Right atrium auricular region (tissue), 2 donors: ENCODE measurements at regions not wholly inside any gene's neighbourhood (a gene's known extent, or its start where the extent isn't known, plus 50 kb on each side); places are given as distances from the start of the nearest gene placed in this dataset.

ENCODE experiments used
- DNase-seq: peaks from one replicate; pipeline ENCODE4 v3.0.0-alpha.2; 2019; ENCODE audit warnings: low spot score
- H3K27ac ChIP-seq, 2 donors: fragments of 200-600 bp; sonication (generic); 1 replicate in 1 of 2; 2 replicates in 1 of 2; pipeline ENCODE4 v1.5.1; 2016 to 2019
- H3K27me3 ChIP-seq, 2 donors: fragments of 200-600 bp; sonication (generic); one replicate each; pipeline versions ENCODE4 v1.5.1 to v1.6.0; 2017 to 2019
- H3K36me3 ChIP-seq: fragments of 200-600 bp; sonication (generic); one replicate; pipeline ENCODE4 v1.5.1; 2016
- H3K4me1 ChIP-seq, 2 donors: fragments of 200-600 bp; sonication (generic); one replicate each; pipeline versions ENCODE4 v1.5.1 to v1.6.0; 2017 to 2019
- H3K4me3 ChIP-seq, 2 donors: fragments of 200-600 bp; sonication (generic); 1 replicate in 1 of 2; 2 replicates in 1 of 2; pipeline ENCODE4 v1.5.1; 2017 to 2019; ENCODE audit warnings: mild to moderate bottlenecking in 1 of 2, moderate library complexity in 1 of 2
- H3K9me3 ChIP-seq, 2 donors: fragments of 200-600 bp; sonication (generic); one replicate each; pipeline ENCODE4 v1.5.1; 2019
- CTCF ChIP-seq, 2 donors: fragments of 200-600 bp; sonication (generic); IDR thresholded peaks; one replicate each; pipeline ENCODE4 v1.5.1; 2019; ENCODE audit warnings: antibody characterized with exemption in 2 of 2

- TF ChIP-seq CTCF (IDR thresholded peaks at IDR 0.05): no peak
- DNase-seq: no peak
- H3K36me3 ChIP-seq: no peaks in the 10 kb centered on the region
- no peak overlapping the region for H3K4me3 ChIP-seq
- no peak overlapping the region for H3K27ac ChIP-seq
- no peaks in the 10 kb centered on the region for H3K9me3 ChIP-seq
- H3K27me3 ChIP-seq: no peaks in the 10 kb centered on the region
- no peaks in the 10 kb centered on the region for H3K4me1 ChIP-seq
These were observed 466.7 kb downstream of the TNS1 start for GRCh38 chr2:217535957-217536708.

DNA sequence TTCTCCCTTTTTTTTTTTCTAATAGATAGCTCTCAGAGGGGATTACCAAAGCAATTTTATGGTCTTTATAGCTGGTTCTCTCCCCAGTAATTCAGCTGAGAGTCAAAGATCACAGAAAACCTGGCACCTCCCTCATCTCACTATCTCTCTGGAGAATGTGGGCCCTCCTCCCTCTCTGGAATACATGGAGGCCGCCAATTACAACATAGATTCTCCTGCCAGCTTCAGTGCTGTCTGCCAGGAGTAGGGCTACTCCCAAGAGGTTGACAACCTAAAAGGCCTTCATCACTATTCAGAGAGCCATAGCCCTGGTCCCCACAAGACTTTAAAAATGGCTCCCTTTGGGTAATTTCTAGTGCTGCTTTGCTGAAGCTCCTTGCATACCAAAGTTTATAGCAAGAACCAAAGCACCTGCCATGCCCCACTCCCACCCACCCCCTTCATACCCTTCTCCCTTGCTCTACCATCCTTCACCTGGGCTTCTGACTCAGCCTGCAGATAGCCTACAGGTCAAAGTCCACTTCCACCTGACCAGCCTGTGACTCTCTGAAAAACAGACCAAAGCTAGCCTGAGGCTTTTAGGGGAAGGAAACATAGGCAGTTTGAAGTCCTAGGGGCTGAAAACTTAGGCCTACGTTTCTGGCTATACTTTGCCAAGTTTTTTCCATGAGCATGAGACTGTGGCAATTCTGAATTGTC is 472.3 kb downstream of the TNS1 start:
- H3K4me1 ChIP-seq: peaks cover 0 to 22% of the 10 kb centered on the region in 2 donors
- no peak for TF ChIP-seq CTCF (IDR thresholded peaks at IDR 0.05)
- no peaks in the 10 kb centered on the region for H3K36me3 ChIP-seq
- H3K9me3 ChIP-seq: no peaks in the 10 kb centered on the region
- DNase-seq: no peak
- H3K4me3 ChIP-seq: no peak overlapping the region
- no peaks in the 10 kb centered on the region for H3K27me3 ChIP-seq
- H3K27ac ChIP-seq: peak overlapping the region in 1 of 2 donors; percentile 58

- Histone ChIP-seq H3K4me1 (peaks cover 0 to 24% of the 10 kb centered on the region in 2 donors), H3K9me3 (no peaks in the 10 kb centered on the region), H3K27me3 (no peaks in the 10 kb centered on the region), H3K36me3 (no peaks in the 10 kb centered on the region), H3K27ac (no peak overlapping the region), H3K4me3 (no peak overlapping the region)
- no peak for TF ChIP-seq CTCF (IDR thresholded peaks at IDR 0.05)
- DNase-seq: no peak
These were observed 473.5 kb downstream of the TNS1 start for GRCh38 chr2:217529271-217529670.

DNA sequence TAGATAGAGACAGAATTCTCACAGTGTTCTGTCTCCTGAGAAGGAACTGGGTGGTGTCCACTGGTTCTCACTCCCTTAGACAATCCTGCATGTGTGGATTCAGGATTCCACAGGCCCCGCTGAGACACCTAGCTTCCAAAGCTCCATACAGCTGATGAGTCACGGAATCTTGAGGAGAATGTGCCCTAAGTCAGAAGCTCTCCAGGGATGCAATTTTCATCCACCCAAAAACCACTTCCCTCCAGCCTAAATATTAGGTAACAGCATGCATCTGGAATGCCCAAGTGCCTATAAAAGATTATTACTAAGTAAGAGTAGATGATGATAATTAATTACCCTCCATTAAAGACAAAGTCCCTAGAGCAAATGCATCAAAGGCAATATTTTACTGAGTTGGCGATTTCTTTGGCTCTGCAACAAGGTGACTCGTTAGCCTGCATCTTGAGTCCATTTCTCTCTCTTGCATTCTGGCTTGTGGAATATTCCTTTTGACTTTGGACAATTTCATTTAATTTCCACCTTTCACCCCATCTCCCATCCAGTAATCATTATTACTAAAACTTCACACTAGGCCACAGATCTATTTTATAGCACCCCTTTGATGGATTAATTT is 475.1 kb downstream of the TNS1 start:
- H3K27me3 ChIP-seq: no peaks in the 10 kb centered on the region

DNA sequence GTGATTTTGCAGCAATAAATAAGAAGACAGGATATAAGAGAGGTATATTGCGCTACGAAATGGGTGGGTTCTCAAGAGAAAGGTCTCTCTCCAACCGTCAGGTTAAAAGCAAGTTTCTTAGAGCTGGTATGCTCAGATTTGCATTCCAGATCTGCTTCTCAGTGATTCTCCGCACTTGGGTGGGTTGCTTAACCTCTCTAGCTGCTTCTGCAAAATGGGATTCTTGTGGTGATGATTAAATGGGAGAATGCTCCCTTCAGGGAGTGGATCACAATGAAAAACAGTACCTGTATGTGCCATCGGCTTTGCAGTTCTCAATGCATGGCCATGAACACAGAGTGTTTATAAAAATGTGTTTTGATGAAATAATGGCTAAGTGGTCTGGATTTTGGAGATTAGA is 477.7 kb downstream of the TNS1 start:
- H3K9me3 ChIP-seq: no peaks in the 10 kb centered on the region
- H3K27me3 ChIP-seq: no peaks in the 10 kb centered on the region
- no peak for DNase-seq
- peaks cover 0 to 23% of the 10 kb centered on the region in 2 donors for H3K4me1 ChIP-seq
- no peak for TF ChIP-seq CTCF (IDR thresholded peaks at IDR 0.05)
- H3K4me3 ChIP-seq: no peak overlapping the region
- no peak overlapping the region for H3K27ac ChIP-seq
- H3K36me3 ChIP-seq: no peaks in the 10 kb centered on the region

More for the DNA sequence above, 475.1 kb downstream of the TNS1 start:
- H3K27ac ChIP-seq: no peak overlapping the region
- TF ChIP-seq CTCF (IDR thresholded peaks at IDR 0.05): no peak
- H3K4me1 ChIP-seq: peaks cover 0 to 33% of the 10 kb centered on the region in 2 donors
- no peaks in the 10 kb centered on the region for H3K36me3 ChIP-seq
- no peak for DNase-seq
- H3K9me3 ChIP-seq: no peaks in the 10 kb centered on the region
- no peak overlapping the region for H3K4me3 ChIP-seq
